Spleen (tissue), 11 donors: ENCODE measurements at regions not wholly inside any gene's neighbourhood (a gene's known extent, or its start where the extent isn't known, plus 50 kb on each side); places are given as distances from the start of the nearest gene placed in this dataset.

Experiments used
- DNase-seq: peaks from one replicate; pipeline ENCODE4 v3.0.0-alpha.2; 2020
- H3K27ac ChIP-seq, 8 donors: fragments of 200-600 bp; sonication (generic) in 7 of 8; 1 replicate in 4 of 8; 2 replicates in 4 of 8; pipeline versions ENCODE4 v1.5.0 to v1.8.0; 2016 to 2021; ENCODE audit warnings: inconsistent platforms in 4 of 8, mild to moderate bottlenecking in 4 of 8, moderate library complexity in 1 of 8
- H3K27me3 ChIP-seq, 7 donors: fragments of 200-600 bp; sonication (generic) in 6 of 7; replicated peaks in 1 of 7; 1 replicate in 4 of 7; 2 replicates in 3 of 7; pipeline versions ENCODE4 v1.5.0 to v1.8.0; 2016 to 2021; ENCODE audit warnings: inconsistent platforms in 3 of 7, mild to moderate bottlenecking in 1 of 7
- H3K36me3 ChIP-seq, 6 donors: fragments of 200-600 bp; sonication (generic) in 5 of 6; 1 replicate in 4 of 6; 2 replicates in 2 of 6; pipeline versions ENCODE4 v1.5.0 to v1.8.0; 2016 to 2021; ENCODE audit warnings: inconsistent platforms in 2 of 6
- H3K4me1 ChIP-seq, 6 donors: fragments of 200-600 bp; sonication (generic) in 5 of 6; 1 replicate in 3 of 6; 2 replicates in 3 of 6; pipeline versions ENCODE4 v1.5.0 to v1.8.0; 2016 to 2021; ENCODE audit warnings: inconsistent platforms in 3 of 6
- H3K4me3 ChIP-seq, 8 donors: fragments of 200-600 bp; sonication (generic) in 7 of 8; 1 replicate in 4 of 8; 2 replicates in 4 of 8; pipeline versions ENCODE4 v1.5.0 to v1.8.0; 2016 to 2021; ENCODE audit warnings: inconsistent platforms in 4 of 8, mild to moderate bottlenecking in 4 of 8, moderate library complexity in 2 of 8
- H3K9me3 ChIP-seq, 8 donors: fragments of 200-600 bp; sonication (generic) in 7 of 8; 1 replicate in 4 of 8; 2 replicates in 4 of 8; pipeline versions ENCODE4 v1.5.0 to v1.8.0; 2016 to 2021; ENCODE audit warnings: inconsistent platforms in 4 of 8
- CTCF ChIP-seq, 11 experiments: fragments of 200-600 bp in 7 of 11; fragments of 450-650 bp in 4 of 11; sonication (generic) in 4 of 11; IDR thresholded peaks in 8 of 11; conservative IDR thresholded peaks in 3 of 11; 1 replicate in 7 of 11; 2 replicates in 4 of 11; pipeline versions ENCODE4 v1.4.0 to v1.8.0; 2016 to 2021; ENCODE audit warnings: antibody characterized with exemption in 11 of 11, inconsistent platforms in 4 of 11, mild to moderate bottlenecking in 1 of 11
- POLR2A ChIP-seq, 3 donors: fragments of 450-650 bp; IDR thresholded peaks; one replicate each; pipeline ENCODE4 v1.5.1; 2017; ENCODE audit warnings: antibody characterized with exemption in 3 of 3, mild to moderate bottlenecking in 1 of 3
- POLR2AphosphoS5 ChIP-seq, 3 donors: sonication (generic); formaldehyde crosslinking; IDR thresholded peaks; one replicate each; pipeline ENCODE4 v1.5.1; 2017; ENCODE audit warnings: antibody characterized with exemption in 3 of 3
- WGBS, 5 donors: extraction: QIAGEN DNeasy Blood & Tissue Kit in 3 of 5; methylation state at CpG; one replicate each; pipeline versions ENCODE4 v1.1.5 to v1.1.7; 2013 to 2018; 5-methylcytosine and 5-hydroxymethylcytosine counted together
- intact Hi-C: fragments of 100-400 bp; cut with DNase I; formaldehyde crosslinking; loops from one replicate; pipeline ENCODE4 v1.15.0; 2023; ENCODE audit warnings: low total_unique reads
- donor health status: healthy with polysubstance abuse.
- donor health status: DM: no; HTN: no; CAD: no; lungs with moderate emphysema.
- donor health status: DM: no; HTN: no; CAD: no.
- donor health status: Bipolar disorder and iron deficiency.
- donor health status: healthy.
- donor health status: DM: no; HTN: no; CAD: no.
- donor health status: DM: yes; HTN: yes; CAD: no.

GRCh38 chr2:67516362-67516761 lies 119.2 kb downstream of the ETAA1 start:
- H3K36me3 ChIP-seq = no peaks in the 10 kb centered on the region
- intact Hi-C loops = no loop called here
- H3K27me3 ChIP-seq = no peaks in the 10 kb centered on the region
- no peak overlapping the region for H3K27ac ChIP-seq
- no peaks in the 10 kb centered on the region for H3K4me1 ChIP-seq
- 69 to 94% (median 77%) methylated on average over 5 of the region's 5 CpGs for WGBS, 5 donors
- H3K9me3 ChIP-seq = no peaks in the 10 kb centered on the region
- no peak for DNase-seq
- H3K4me3 ChIP-seq = no peak overlapping the region
- TF ChIP-seq POLR2A (IDR thresholded peaks at IDR 0.05) (no peak), CTCF (IDR thresholded peaks at IDR 0.05 in 8 of 11, conservative IDR thresholded peaks at IDR 0.05 in 3 of 11) (no peak), POLR2AphosphoS5 (IDR thresholded peaks at IDR 0.05) (no peak)

GRCh38 chr2:67516899-67517530 lies 119.9 kb downstream of the ETAA1 start:
- intact Hi-C loops = no loop called here
- WGBS, 5 donors = 57 to 79% (median 69%) methylated on average over 2 of the region's 2 CpGs
- no peak for DNase-seq
- H3K9me3 ChIP-seq = no peaks in the 10 kb centered on the region
- no peak overlapping the region for H3K4me3 ChIP-seq
- TF ChIP-seq POLR2AphosphoS5 (IDR thresholded peaks at IDR 0.05) (peak in 1 of 3 donors; percentile 24), POLR2A (IDR thresholded peaks at IDR 0.05) (no peak)
- H3K27ac ChIP-seq = no peak overlapping the region
- no peaks in the 10 kb centered on the region for H3K27me3 ChIP-seq
- H3K36me3 ChIP-seq = no peaks in the 10 kb centered on the region
- no peaks in the 10 kb centered on the region for H3K4me1 ChIP-seq

GRCh38 chr2:67522148-67522547 lies 125.0 kb downstream of the ETAA1 start:
- Histone ChIP-seq H3K4me3 (no peak overlapping the region), H3K9me3 (no peaks in the 10 kb centered on the region), H3K27ac (no peak overlapping the region), H3K4me1 (peaks cover 0 to 2% (median 0%) of the 10 kb centered on the region in 6 donors), H3K27me3 (no peaks in the 10 kb centered on the region), H3K36me3 (no peaks in the 10 kb centered on the region)
- TF ChIP-seq POLR2A (IDR thresholded peaks at IDR 0.05) (no peak), POLR2AphosphoS5 (IDR thresholded peaks at IDR 0.05) (no peak), CTCF (IDR thresholded peaks at IDR 0.05 in 8 of 11, conservative IDR thresholded peaks at IDR 0.05 in 3 of 11) (no peak)
- 82 to 93% (median 90%) methylated on average over 1 of the region's 1 CpG for WGBS, 5 donors
- intact Hi-C loops = no loop called here
- no peak for DNase-seq

- H3K4me3 ChIP-seq = no peak overlapping the region
- intact Hi-C loops = no loop called here
- no peak for TF ChIP-seq CTCF (IDR thresholded peaks at IDR 0.05 in 8 of 11, conservative IDR thresholded peaks at IDR 0.05 in 3 of 11)
- TF ChIP-seq POLR2AphosphoS5 (IDR thresholded peaks at IDR 0.05) = no peak
- no peak for TF ChIP-seq POLR2A (IDR thresholded peaks at IDR 0.05)
- H3K27ac ChIP-seq = no peak overlapping the region
- no peaks in the 10 kb centered on the region for H3K36me3 ChIP-seq
- peaks cover 0 to 2% (median 0%) of the 10 kb centered on the region in 6 donors for H3K4me1 ChIP-seq
- peaks cover 0 to 9% (median 0%) of the 10 kb centered on the region in 8 donors for H3K9me3 ChIP-seq
- DNase-seq = no peak
- no peaks in the 10 kb centered on the region for H3K27me3 ChIP-seq
- WGBS, 5 donors = 62 to 83% (median 79%) methylated on average over 2 of the region's 2 CpGs
Observed at GRCh38 chr2:67524213-67524612, 127.1 kb downstream of the ETAA1 start.
